HG03139 (cell line): ENCODE measurements at regions not wholly inside any gene's neighbourhood (a gene's known extent, or its start where the extent isn't known, plus 50 kb on each side); places are given as distances from the start of the nearest gene placed in this dataset.
"Not testable (repeated sequence)": the region's sequence is repeated elsewhere in the genome, so short reads cannot be mapped to it uniquely, and the experiment has no call there.

Experiments
- ATAC-seq: cut with Tn5 transposase; IDR thresholded peaks from one replicate; pipeline ENCODE4 v1.9.1; 2021; ENCODE audit not compliant: unreplicated experiment

GRCh38 chr6:81256223-81256622, 496.3 kb downstream of the TENT5A start:
- ATAC-seq = not testable (repeated sequence)

DNA sequence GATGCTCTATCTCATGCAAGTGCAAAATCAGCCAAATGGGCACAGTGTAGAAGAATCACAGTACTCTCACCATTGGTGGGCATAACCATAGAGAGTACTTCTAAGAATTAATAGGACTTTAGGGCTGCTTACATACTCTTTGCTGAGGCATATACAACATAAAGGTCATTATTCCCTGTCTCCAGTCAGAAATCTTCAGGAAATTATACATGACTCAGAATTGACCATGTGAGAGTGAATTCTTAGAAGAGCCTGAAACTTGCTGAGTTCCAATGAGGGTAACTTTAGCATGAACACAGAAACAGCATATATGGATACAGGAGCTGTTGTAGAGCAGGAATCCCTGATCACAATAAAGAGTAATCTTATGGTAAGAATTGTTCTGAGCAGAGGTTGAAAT, 498.7 kb downstream of the TENT5A start:
- no peak for ATAC-seq

DNA sequence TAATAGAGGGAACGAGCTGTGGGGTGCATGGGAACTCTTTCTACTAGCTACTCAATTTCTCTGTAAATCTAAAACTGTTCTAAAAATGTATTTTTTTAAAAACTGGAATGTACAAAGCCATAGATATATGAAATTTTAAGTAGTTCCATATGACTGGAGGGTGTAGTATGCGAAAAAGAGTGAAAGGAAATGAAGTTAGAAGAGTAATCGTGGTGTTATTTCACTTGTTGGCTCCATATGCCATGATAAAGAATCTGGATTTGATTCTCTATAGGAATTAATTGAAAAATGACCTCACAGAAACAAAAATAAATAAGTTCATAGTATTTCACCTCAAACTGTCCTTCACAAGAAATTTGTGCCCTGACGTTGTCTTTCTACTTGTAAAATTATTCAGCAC, 500.2 kb downstream of the TENT5A start:
- ATAC-seq = no peak

DNA sequence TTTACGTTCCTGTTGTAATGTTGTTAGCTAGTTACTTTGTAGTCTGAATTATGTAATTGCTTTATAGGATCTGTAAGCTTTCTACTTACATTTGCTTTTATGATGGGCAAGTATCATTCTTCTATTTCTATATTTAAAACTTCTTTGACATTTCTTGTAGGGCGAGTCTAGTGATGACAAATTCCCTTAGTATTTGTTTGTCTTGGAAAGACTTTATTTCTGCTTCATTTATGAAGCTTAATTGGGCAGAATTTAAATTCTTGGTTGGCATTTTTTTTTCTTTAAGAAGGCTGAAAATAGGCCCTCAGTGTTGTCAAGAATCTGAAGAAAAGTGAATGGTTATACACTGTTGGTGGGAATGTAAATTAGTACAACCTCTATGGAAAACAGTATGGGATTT, 506.3 kb downstream of the TENT5A start:
- ATAC-seq = no peak

DNA sequence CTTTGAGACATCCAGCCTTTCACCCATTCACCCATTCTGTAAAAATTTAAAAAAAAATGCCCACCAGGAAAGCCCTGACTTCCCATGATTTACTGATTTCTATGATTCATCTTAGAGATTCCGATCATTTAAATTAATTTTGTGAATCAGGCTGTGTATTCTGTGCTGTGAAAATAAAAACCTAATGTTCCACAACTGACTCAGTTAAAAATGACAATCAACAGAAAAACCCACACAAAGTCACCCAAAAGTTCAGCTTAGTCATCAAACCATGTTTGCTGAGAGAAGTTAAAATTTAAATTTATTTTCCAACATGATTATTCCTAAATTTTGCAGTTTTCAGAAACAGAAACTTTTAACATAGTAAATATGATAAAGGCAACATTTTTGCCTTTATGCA, 509.9 kb downstream of the TENT5A start:
- ATAC-seq = no peak

DNA sequence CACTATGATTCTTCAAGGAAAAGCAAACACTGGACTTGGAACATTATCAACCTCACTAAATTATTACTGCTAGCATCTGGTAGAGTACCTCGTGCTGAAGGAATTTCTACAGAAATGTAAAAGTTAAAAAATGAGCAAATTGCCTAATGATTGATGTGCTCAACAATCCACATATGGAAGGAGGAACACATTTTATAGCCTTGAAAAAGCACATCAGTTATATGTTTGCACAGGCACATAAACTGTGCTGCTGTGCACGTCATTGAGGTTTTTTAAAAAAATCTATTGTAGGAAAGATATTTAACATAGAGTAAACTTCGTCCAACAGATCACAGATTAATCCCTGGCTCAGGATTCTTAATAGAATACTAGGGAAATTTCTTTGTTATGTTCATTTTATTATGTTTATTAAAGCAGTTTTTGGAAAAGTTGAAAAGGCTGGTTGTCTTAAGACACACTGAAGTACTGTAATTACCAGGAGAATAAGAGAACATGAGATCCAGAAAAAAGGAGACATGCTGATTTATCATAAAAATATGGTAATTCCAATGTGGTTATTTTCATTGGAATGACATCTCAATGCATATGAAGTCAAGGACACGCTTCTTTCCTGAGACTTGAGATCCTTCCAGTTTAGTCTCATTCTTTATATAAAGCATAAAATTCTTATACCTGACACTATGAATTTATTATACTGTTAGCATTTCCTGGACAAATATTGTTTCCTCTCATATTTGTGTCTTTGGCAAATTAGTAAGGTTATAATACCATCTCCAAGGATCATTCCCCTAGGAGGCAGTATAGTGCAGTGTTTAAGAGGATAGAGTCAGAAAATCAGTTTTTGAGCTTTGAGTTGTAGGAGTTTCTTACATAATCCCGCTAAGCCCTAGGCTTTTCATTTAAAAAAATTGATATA, 511.1 kb downstream of the TENT5A start:
- ATAC-seq = no peak

DNA sequence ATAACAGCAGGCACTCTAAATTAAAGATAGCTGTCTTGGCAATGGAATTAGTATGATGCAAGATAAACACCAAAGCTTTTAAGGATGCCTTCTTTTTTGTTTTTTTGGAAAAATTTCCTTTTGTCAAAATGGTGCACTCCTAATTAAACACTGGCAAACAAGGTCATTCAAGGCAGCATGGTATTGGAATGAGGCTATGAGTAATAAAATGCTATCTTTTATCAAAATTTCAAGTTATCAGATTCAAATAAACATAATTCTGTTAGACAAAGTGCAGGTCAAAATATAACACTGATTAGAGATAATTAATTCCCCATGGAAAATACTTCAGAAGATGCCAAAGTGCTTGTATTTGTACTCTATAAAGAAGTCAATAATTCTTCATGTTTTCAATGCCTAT, 514.1 kb downstream of the TENT5A start:
- no peak for ATAC-seq

DNA sequence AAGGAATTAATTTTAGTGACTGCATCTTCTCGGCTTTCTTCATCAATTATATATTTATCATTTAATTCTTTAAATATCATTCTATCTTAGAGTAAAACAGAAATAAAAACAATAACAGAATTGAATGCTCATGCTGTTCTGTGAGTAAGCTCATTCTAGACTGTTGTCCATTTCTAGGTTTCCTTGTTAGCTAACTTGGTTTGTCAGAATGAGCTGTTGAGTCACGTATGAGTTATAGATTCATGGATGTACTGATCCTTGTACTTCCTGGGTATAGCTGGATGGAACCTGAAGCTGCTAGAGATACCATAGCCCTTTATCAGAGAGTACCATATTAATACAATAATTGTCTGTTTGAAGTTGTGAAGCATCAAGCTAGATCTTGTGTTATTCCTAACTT, 515.3 kb downstream of the TENT5A start:
- ATAC-seq = no peak

DNA sequence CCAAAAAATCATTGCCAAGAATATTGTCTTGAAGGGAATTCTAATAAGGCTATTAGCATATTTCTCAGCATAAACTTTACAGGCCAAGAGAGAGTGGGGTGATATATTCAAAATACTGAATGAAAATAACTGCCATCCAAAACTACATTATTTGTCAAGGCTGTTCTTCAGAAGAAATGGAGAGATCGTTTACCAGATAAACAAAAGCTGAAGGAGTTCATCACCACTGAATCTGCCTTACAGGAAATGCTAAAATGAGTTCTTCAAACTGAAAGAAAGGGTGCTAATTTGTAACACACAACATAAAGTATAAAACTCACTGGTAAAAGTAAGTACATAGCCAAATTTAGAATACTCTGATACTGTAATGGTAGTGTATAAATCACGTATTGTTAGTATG, 517.0 kb downstream of the TENT5A start:
- no peak for ATAC-seq

DNA sequence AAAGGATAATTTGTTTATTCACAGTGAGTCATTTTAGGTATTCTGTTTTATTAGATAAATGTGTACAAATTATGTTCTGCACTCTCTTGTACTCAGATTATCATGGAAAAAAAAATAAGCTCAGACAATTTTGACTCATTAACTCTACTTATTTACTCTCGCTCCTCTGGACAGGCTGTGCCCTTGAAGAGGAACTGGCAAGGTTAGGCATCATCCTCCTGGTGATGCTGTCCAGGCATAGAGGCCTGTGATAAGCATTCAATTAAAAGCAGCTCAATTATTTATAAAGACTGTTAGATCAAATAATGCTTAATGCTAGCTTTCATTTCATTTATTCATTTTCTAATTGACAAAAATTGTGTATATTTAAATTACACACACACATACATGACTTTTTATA, 518.5 kb downstream of the TENT5A start:
- no peak for ATAC-seq

GRCh38 chr6:81228912-81229555, 523.4 kb downstream of the TENT5A start:
- no peak for ATAC-seq

DNA sequence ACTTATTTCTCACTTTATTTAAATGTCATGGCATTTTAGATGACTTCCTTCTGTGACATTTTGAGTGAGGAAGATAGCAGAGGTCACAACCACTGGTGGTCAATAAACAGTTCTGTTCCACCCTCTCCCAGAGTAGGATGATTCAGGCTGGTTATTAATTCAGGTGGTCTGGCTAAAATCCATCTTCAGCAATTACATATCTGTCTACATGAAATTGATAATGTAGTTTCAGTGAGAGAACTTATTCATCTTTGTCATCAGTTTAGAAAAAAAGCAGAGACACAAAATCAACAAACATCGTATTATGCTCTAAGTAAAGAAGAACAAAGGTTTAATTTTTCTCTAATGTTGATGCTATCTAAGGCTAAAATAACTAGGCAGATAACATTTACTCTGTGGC, 525.5 kb downstream of the TENT5A start:
- no peak for ATAC-seq

DNA sequence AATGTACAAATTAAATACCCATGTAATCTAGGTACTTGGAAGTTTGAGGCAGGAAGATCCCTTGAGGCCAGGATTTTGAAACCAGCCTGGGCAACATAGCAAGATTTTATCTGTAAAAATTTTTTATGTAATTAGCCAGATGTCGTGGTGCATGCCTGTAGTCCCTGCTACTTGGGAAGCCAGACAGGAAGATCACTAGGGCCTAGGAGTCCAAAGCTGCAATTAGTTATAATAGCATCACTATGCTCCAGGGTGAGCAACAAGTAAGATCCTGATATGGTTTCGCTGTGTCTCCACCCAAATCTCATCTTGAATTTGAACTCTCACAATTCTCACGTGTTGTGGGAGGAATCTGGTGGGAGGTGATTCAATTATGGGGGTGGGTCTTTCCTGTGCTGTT, 535.8 kb downstream of the TENT5A start:
- ATAC-seq = no peak

DNA sequence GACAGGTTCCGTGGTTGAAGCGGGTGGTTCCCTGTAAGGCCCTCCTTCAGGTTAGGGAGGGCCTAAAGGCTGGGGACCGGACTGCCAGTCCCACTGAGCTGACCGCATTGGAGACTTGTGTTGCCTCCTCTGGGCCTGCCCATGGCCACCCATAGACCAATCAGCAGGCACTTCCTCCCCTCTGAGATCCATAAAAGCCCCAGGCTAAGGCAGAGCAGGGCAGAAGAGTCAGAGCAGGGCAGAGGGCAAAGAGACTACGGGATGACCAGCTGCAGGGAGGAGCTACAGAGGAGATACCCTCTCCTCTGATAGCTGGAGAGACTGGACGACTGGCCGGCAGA, 537.4 kb downstream of the TENT5A start:
- no peak for ATAC-seq

GRCh38 chr6:81214414-81215091, 537.9 kb downstream of the TENT5A start:
- no peak for ATAC-seq

DNA sequence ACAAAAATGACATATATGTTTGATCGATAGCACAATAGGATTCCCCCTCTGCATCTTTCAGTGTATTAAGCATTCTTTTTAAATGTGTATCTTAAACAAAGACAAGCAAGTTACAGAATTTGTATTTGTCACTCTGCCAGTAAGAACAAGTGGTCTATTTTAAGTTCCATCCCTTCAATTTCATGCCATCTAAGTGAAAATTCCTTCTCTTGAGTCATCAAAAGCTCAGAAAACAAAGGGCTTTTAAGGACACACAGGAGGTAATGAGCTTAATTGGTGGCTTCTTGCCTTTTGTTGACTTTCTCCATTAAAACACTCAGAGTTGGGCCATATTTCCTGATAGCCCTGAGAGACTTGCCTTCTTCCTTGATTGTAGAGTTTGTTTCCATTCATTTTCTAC, 547.8 kb downstream of the TENT5A start:
- no peak for ATAC-seq

- no peak for ATAC-seq
These were observed 558.1 kb downstream of the TENT5A start for GRCh38 chr6:81194374-81194773.

- ATAC-seq = no peak
These were observed 580.3 kb downstream of the TENT5A start for GRCh38 chr6:81172056-81172740.

- ATAC-seq = no peak
These were observed 583.3 kb downstream of the TENT5A start for GRCh38 chr6:81169166-81169565.

DNA sequence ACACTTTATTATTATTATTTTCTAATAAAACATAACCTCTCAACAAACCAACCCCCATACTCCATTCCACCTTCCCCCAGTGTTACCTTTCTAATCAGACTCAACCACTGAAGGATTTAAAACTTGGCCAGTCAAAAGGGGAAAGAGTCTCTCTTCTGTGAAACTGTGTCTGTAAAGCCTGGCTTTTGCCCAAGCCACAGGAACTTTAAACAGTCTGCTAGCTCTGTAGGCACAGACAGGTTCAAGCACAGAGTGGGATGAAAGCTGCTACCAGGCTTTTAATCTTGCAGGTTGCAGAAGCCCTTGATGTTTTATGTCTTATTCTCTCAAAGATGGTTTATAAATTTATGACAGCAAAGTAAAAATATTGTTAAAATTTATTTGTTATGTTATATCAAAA, 585.7 kb downstream of the TENT5A start:
- no peak for ATAC-seq

GRCh38 chr6:81158956-81159355, 593.5 kb downstream of the TENT5A start:
- no peak for ATAC-seq

DNA sequence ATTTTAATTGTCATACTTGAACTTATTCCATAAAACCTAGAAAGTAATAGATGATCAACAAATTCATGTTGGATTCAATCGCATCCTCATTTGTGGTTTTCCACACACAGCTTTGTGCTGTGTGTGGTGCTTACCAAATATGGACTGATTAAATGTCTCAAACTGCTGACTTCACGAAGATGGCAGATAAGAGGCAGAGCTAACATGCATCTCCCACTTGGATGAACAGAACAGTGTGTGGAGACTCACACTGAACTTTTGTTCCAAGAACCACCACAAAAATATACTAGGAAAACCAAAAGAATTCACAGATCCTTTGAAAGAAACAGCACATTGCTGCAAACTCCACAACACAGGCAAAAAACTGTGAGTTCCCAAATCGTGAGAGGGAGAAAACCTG, 603.7 kb downstream of the TENT5A start:
- ATAC-seq = no peak
